NCI-H1694 treated with DMSO at 0.1 percent for 48 hours (cell line): ENCODE measurements at regions not wholly inside any gene's neighbourhood (a gene's known extent, or its start where the extent isn't known, plus 50 kb on each side); places are given as distances from the start of the nearest gene placed in this dataset.

Experiments used
- DNase-seq: peaks from one replicate; lab custom pipeline; 2025; lab: John Stamatoyannopoulos, UW

DNA sequence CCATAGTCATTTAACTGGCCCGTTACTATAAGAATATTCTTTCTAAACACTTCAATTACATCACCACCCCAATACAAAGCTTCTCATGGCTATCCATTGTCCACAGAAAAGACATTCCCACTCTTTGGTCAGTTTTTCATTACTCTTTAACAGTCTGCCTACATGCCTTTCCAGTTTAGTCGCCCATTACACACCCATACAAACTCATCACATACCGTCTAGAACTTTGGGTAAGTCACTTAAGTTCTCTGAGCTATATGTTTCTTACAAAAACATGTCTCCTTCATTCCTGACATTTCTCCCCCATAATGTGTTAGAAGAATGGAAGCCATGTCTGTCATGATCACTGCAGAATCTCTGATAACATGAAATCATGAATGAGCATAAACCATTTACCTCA is 108.2 kb upstream of the STK17B start:
- DNase-seq = no peak

DNA sequence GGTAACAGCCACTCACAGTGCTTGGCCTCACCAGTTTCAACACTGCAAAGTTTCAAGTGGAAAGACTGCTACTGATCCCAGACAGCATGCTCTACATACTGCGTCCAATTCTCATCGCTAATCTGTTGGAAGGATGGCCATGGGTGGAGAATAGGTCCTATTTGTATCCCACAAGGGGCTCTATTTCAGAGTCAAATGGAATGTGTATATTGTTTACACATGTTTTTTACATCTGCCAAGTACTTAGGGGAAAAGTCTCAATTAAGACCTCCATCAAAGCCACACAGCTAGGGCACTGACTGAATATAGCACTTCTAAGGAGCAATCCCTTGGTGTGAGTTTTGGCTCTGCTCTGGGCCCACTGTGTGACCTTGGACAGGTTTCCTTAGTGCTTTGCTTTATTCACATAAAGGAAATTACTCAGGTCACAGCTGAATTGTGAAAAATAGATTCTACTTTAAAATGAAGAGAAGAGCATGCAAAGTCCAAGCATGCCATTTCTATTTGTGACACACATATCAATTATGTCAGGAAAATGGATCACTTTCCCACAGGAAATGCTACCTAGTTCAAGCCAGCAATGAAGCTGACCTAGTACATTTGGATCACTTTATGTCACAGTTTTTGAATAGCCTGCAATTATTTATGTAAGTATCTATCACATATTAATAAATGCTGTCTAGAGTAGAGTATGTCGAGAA is 112.9 kb upstream of the STK17B start:
- DNase-seq = no peak

DNA sequence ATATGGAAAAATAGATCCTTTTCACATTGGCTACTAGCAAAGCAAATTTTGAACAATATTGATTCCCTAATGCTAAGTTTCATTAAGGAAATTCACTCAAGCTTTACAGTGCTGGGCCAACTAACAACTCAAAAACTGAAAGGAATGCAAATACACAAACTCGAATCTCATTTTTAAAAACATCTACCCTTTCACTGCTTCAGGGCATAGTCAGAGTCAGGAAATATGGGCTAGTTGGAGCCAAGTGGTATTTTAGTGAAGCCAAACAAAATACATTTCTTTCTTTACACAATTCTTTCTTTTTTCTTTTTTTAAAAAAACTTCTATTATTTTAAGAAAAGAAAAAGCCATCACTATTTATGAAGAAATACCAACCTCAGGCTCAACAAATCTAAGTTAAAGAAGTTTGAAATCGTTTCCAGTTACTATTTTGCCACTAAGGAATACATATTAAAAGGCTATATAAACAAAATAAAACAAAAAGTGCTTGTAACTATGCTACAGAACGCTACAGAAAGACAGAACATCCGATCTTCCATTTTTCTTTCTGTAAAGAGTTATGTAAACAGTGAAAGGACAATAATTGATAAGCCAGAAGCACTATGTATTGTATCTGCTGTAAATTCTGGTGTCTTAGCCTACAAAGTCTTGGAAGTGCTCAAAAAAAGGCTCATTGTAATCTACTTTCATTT is 113.6 kb upstream of the STK17B start:
- no peak for DNase-seq

DNA sequence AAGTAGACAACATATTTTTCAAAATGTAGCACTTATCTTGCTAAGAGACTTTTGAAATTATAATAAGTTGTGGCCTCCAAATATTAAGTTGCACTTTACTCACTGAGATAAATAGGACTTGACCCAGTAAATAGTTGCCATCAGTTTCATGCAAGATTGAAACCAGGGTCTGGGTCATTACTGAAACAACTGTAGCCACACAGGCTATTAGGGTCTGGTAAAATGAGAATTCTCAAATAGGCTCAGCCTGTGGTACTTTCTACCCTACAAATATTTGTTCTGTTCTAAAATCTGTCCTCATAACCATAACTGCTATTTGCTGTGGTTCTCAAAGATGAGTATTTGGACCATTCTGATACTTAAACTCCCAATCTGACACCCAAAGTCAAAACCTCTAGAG is 115.4 kb upstream of the STK17B start:
- DNase-seq = no peak

DNA sequence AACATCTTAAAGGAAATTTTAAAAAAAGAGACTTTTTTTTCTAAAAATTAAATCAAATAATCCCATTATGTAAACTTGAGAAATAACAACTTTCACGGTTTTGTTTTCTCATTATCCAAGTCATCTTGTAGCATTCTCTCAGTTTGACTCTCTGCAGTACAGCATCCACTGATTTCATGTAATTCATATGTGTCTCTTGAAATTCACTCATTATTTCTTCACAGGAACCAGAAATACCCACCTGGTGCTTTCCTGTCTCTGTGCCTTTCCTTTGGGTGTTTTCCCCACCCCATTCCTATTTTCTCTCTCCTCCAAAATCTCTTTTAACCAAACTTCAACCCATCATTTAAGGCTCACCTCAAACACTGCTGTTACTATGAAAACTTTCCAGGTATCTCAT is 116.1 kb upstream of the STK17B start:
- DNase-seq = no peak

DNA sequence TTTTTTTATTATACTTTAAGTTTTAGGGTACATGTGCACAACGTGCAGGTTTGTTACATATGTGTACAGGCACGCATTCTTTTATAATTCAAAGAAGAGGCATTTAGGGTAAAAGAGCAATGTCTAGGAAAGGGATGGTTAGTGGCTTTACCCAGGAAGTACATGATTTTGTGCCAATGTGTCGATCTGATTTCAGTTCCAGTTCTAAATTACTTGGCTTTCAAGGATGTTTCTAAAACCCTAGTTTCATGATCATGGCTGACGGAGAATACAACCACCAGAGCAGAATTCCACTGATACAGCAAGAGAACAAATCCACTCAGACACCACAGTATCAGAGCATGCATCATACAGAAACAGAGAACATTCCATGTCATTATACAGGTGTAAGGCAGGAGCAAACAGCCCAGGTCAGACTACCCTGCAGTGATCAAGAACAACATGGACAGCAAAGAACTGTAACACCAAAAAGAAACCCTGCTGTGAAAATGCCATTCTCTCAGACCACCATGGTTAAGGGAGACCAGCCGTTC is 116.7 kb upstream of the STK17B start:
- DNase-seq = no peak

DNA sequence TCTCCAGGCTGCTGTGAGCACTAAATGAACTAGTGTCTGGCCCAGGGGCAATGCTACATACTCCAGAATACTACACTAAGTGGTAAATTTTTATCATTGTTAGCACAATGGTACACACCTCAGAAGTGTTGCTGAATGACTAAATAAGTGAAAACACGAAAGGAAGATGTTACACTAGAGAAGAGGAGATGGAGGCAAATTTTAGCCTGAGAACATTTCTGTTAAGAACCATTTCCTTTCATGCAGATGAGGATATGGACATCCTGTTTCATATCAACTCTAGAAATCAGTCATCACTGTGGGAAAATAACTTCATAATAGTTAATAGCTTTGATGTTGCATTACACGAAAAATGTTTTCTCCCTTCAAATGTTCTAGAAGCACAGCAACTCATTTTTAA is 117.6 kb upstream of the STK17B start:
- no peak for DNase-seq

DNA sequence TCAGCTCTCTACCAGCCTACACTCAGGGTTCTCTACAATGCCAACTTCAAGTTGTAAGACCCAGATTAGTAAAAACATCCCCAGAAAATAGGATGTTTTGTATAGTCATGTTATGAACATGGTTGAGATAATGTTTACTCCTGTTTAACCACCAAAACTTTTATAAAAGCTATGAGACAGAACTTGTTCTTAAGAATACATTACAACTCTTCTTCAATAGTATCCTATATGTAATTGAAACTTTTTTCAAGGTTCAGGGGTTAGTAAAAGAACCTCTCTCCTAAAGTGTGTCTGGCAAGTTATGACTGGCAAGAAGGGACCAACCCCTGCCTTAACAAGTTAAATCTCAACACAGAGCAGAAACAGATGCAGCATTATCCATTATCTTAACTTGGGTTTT is 118.8 kb upstream of the STK17B start:
- DNase-seq = no peak

DNA sequence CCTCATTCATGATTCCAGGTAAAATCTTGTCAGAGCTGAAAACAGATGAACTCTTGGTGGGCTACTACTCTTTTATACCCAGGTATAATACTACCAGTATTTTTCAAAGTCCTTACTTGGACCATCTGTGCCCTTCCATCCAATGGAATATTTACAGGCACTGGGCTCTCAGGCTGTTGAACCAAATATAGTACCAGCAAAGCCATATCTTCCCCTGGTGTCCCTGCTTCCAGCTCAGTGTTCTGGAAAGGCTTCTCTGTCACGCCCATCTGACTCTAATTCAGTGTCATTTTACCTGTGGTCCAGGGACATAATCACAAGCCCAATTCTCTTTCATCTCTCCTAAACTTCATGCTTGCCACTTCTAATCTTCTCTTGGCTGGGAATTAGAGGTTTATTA is 119.2 kb upstream of the STK17B start:
- DNase-seq = no peak

DNA sequence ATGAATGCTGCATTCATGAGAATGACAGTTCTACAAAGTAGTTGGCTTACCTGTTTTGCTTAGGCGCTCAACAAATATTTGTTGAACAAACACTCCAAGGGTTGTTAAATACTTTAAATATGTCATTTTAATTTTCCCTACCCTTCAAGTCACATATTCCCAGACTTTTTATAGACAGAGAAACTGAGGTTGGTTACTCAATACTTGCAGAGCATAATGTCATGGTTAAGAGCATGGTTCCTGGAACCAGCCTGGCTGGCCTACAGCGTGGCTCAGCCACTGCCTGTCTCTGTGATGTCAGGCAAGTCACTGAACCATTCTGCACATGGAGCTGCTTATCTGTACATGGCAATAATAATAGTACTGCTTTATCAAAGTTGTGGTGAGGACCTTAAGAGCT is 120.0 kb upstream of the STK17B start:
- DNase-seq = no peak

DNA sequence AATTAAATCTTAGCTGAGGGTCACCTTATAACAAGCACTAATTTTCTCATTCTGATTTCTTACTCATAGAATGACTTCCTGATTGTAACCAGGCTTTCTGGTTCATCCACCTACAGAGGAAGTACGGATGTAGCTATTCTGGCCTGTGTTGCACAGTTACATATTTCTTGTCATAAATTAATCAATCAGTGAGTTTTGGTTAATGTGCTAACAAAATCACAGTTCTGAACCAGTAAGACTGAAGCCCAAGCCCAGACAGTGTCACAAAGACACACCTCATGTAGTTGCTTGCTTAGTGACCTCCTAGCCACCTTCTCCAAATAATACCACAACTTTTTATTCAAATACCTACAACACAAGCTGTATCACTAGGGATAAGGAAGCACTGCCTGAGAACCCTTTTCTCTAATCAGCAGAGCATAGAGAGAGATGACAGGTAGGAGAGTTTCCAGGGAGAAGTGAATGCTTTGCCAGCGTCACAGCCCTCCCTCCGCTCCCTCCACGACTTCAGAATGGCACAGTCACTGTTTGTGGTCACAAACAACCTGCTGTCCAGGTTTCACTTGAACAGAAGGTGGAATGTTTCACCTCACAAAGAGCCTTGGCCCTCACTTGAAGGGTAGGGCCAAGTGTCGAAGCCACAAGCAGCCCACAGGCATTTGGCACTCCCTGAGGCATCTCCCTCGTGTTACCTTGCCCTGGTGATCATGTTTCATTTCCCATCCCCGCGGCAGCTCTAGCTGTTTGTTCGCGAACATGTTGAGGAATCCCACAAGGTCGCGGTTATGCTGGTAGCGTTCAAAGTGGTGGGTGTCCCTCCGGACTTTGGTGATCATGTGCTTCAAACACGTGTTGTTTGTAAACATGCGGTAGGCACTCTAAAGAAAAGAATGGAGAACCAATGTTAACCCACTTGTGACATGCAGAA is 120.8 kb upstream of the STK17B start:
- DNase-seq = no peak

DNA sequence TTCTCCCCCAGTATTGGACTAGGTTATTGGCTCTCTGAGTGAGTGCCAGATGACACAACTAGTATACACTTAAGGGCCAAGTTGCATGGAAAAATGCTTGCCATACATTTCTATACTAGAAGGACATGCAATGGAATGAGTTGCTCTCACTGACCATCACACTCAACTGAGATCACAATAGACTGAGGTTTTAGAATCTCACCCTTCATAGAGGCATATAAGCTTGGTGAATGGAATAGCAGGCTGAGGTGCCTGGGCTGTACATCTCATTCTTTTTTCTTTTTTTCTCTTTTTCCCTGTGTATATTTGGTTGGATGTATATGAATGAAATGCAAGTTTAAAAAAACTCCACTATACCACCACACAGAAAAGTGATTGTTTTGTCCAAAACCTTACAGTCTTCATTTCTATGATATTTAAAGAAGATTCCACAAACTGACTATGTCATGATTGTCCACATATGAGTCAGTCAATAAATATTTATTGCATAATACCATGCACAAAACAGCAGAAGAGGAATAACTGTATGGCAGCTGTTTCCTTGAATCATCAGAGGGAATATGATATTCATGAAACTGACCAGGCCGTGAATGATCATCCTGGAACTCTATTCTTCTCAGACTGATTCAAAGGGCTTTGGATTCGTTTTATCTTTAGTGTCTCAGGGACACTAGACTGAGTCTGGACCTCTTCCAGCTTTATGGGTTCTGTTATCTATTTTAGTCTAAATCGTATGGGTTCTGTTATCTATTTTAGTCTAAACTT is 122.6 kb upstream of the STK17B start:
- DNase-seq = no peak

DNA sequence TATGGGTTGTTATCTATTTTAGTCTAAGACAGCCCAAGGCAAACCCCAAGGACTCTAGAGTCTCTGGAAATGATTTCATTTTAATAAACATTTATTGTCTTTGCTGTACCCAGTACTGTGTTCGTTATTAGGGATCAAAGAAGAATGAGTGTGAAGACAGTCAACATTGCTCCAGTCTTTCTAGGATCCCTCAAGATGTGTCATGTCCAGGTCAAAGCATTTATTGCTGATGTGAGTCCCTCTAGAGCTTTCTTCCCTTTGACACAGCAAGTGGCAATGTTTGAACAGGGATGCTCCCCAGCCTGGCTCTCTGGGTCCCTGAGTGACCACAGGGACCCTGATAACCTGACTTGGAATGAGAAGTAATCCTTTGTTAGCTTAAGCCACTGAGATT is 123.1 kb upstream of the STK17B start:
- no peak for DNase-seq

DNA sequence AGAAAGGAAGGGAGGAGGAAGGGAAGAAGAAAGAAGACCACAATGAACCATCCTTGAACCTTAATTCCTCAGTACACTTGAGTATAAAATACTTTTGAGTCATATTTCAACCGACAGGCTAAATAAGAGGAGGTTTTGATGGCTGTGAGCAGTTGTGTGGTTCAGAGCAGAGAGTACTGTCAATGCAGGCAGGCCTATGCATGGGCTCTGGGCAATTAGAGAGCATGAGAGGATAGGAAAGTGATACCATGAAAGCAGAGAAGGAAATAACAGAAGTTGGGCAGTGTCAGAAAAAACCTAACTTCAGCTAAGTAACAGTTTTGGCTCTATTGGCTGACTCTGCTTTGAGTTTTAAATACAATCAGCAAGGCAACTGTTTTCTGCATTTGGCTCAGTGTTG is 123.6 kb upstream of the STK17B start:
- no peak for DNase-seq

DNA sequence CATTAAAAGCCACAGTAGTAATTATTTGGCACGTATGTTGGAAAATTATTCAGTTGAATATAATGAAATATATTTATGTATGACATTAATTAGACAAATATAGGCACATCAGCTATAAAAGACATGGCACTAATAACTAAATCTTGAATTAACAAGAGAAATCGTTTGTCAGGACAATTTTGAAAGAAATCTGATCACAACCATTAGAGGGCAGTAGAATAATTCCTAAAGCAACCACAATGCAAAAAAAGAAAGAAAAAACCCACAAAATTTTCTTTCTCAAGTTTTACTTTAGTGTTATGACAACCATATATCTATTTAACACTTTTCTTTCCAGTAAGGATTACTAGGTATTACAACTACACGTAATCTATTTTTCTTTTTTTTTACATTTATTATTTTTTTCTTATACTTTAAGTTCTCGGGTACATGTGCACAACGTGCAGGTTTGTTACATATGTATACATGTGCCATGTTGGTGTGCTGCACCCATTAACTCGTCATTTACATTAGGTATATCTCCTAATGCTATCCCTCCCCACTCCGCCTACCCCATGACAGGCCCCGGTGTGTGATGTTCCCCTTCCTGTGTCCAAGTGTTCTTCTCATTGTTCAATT is 126.8 kb upstream of the STK17B start:
- peak; percentile 29 for DNase-seq

DNA sequence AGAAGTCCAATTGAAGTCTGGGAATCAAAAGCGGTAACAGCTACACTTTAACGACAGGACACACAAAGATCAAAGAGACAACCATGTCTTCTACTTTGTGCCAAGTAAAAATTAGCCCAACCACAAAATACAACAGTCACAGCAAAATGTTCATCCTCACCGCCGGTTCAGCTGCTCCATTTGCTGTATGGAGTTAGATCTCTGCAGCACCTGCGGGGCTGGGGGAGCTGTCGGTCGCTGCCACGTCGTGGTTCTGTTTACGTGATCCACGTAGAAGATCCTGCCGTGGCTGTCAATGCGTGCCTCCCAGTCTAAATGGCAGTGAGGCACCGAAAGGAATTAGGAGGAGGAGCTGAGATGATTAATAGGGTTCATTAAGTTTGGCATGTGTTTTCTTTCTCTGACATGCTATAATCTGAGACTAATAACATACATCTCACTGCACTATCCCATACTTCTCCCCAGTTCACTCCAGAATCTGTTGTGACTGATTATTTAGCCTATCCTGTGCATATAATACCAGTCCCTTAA is 136.5 kb upstream of the STK17B start:
- no peak for DNase-seq

DNA sequence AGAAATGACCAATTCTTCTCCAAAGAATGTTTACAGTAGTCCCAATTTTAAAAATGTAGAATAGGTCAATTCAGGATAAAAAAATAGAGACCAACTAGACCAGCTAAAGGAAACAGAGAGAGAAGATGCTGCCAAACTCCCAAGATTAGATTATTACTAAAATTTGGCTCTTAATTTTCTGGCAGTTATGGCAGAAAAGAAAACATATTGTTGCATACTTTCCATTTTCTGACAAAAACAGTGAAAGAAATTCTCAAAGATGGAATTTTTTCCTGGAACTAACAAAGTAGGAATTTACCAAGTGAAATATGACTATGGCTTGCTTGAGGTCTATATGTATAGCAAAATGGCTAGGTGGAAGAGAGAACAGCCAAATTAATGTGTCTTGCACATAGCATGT is 138.3 kb upstream of the STK17B start:
- no peak for DNase-seq

DNA sequence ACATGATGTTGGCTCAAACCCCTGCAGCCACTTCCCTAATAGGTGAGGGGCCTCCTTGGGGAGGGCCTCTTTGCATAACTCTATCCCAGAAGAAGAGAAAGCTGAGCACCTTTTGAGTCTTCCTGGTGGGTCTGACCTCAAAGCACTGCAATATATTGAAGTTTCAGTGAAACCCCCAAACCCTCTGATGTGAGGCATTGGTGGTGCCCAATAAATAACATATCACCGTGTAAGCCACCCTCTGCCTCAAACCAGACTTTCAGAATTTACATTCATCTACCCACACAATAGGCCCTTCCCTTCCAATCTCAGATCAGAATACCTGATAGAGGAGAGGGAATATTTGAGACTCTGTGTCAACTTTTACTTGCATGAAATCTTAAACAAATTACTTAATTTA is 142.8 kb upstream of the STK17B start:
- no peak for DNase-seq

DNA sequence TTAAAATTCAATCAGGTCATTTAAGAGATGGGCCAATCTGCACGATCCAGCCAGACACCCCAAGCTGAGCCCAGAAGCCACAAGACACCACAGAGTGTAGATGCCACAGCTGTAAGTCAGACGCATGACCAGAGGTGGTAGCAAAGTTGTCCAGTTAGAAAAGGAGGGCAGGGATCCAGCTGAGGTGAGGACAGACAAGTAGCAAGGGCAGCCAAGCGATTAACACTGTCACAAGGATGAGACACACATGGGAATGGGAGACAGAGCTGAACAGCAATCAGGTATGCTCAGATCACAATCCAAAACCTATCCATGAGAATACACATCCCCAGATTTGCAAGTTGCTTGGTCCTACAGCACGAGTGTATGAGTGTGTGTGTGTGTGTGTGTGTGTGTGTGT is 143.4 kb upstream of the STK17B start:
- DNase-seq = no peak

DNA sequence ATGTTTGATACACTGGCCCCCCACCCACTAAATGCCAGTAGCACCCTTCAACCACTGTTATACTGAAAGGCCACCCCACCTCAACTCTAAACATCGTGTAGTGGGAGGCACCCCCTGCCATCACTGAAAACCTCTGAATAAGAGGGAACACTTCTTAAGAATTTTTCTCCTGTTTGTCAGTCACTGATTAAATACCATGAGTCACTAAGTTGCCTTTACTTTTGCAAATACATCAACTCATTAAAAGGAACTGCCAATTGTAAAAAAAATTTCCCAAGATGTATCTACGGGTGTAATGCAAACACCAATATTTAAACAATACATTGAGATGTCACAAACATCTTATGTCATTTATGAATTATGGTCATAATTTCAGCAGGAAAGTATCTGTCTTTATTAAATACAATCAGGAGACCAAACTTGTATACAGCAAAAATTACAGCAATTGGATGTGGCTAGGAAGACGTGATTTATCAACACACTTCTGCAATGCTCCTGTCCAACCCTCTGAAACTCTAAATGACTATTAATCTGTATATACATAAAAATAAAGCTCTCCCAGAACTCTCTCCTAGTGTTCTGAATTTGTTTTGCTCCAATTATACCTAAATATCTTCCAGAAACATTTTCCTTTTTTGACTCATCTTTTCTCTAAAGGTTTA is 144.1 kb upstream of the STK17B start:
- no peak for DNase-seq

DNA sequence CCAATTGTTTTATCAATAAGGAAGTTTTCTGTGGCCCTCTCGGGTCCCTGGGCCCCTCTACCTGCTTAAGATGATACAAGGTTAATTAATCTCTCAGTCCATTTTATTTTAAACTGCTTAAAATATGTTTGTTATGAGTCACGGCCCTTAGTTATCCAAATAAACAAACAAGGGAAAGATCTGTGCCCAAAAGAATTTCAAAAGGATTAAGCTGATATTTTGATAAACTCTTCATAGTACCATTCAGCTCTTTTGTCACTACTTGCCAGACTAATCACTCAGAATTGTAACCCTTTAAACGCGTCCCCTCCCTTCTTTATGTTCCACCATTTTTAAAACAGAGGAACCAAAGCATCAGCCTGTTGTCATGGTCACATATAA is 144.7 kb upstream of the STK17B start:
- no peak for DNase-seq
